IMR-90 (cell line): ENCODE measurements at regions not wholly inside any gene's neighbourhood (a gene's known extent, or its start where the extent isn't known, plus 50 kb on each side); places are given as distances from the start of the nearest gene placed in this dataset.

ENCODE experiments used
- ATAC-seq: fragments of 200-7000 bp; cut with Tn5 transposase; 2 replicates; pipeline ENCODE4 v1.9.1; 2020; ENCODE audit warnings: low read depth, mild to moderate bottlenecking, moderate library complexity
- BruUV-seq: library from RNA; stranded (reverse); fragments of 400-500 nt; replicated peaks from 2 replicates; lab custom pipeline; 2021; lab: Mats Ljungman, UMichigan
- CTCF ChIA-PET: fragments of 300-600 bp; formaldehyde crosslinking; extraction: SDS; loops from one replicate; lab custom pipeline; 2021; ENCODE audit warnings: antibody characterized with exemption; lab: Yijun Ruan, JAX
- POLR2A ChIA-PET: fragments of 300-600 bp; sonication (Branson Sonifier 250); formaldehyde crosslinking; loops from one replicate; lab custom pipeline; 2022; ENCODE audit warnings: antibody characterized with exemption; ENCODE audit not compliant: unreplicated experiment; lab: Charles Lee
- DNase-seq: peaks from one replicate; pipeline ENCODE4 v3.0.0; 2013
- H2AFZ ChIP-seq: replicated peaks from 2 replicates; pipeline ENCODE3; 2013; ENCODE audit warnings: low read length, mild to moderate bottlenecking; ENCODE audit not compliant: poor library complexity
- H2AK5ac ChIP-seq: 2 replicates; pipeline ENCODE4 v1.6.1; 2013; ENCODE audit warnings: low read depth, low read length, inconsistent platforms
- H2AK9ac ChIP-seq: replicated peaks from 2 replicates; pipeline ENCODE3; 2013; ENCODE audit warnings: mild to moderate bottlenecking, low read depth, low read length, moderate library complexity; ENCODE audit not compliant: poor library complexity
- H2BK120ac ChIP-seq: 2 replicates; pipeline ENCODE4 v1.6.1; 2013; ENCODE audit warnings: low read depth, low read length, inconsistent platforms
- H2BK15ac ChIP-seq: 3 replicates; pipeline ENCODE4 v1.6.1; 2013; ENCODE audit warnings: low read depth, low read length, inconsistent platforms
- H2BK20ac ChIP-seq: 2 replicates; pipeline ENCODE4 v1.6.1; 2013; ENCODE audit warnings: low read depth, mild to moderate bottlenecking, inconsistent platforms, low read length, moderate library complexity
- H2BK5ac ChIP-seq: 2 replicates; pipeline ENCODE4 v1.6.1; 2013; ENCODE audit warnings: mild to moderate bottlenecking, low read depth, low read length, inconsistent platforms; ENCODE audit not compliant: poor library complexity, severe bottlenecking
- H3K14ac ChIP-seq: replicated peaks from 2 replicates; pipeline ENCODE4 v1.6.1; 2013; ENCODE audit warnings: low read depth, low read length, inconsistent platforms
- H3K18ac ChIP-seq: 2 replicates; pipeline ENCODE4 v1.6.1; 2013; ENCODE audit warnings: low read depth, low read length, control low read depth
- H3K23ac ChIP-seq: 2 replicates; pipeline ENCODE4 v1.6.1; 2013; ENCODE audit warnings: low read depth, low read length, inconsistent platforms
- H3K27ac ChIP-seq: 2 replicates; pipeline ENCODE4 v1.5.1; 2013; ENCODE audit warnings: mild to moderate bottlenecking, control low read depth, low read length; ENCODE audit not compliant: insufficient read depth
- H3K27me3 ChIP-seq: 2 replicates; pipeline ENCODE4 v1.6.1; 2013; ENCODE audit warnings: low read length; ENCODE audit not compliant: control insufficient read depth, insufficient read depth
- H3K36me3 ChIP-seq: 2 replicates; pipeline ENCODE4 v1.6.1; 2013; ENCODE audit warnings: low read length, mixed read lengths; ENCODE audit not compliant: control insufficient read depth, insufficient read depth
- H3K4ac ChIP-seq: 2 replicates; pipeline ENCODE4 v1.6.1; 2013; ENCODE audit warnings: low read depth, low read length, inconsistent platforms
- H3K4me1 ChIP-seq: 2 replicates; pipeline ENCODE4 v1.6.1; 2013; ENCODE audit warnings: low read length, mixed read lengths; ENCODE audit not compliant: control insufficient read depth, insufficient read depth
- H3K4me2 ChIP-seq: 2 replicates; pipeline ENCODE4 v1.6.1; 2013; ENCODE audit warnings: low read depth, mild to moderate bottlenecking, control low read depth, low read length, moderate library complexity
- H3K4me3 ChIP-seq: 2 replicates; pipeline ENCODE4 v1.5.1; 2013; ENCODE audit warnings: low read depth, mild to moderate bottlenecking, control low read depth, low read length, moderate library complexity; ENCODE audit not compliant: insufficient read depth
- H3K56ac ChIP-seq: 2 replicates; pipeline ENCODE4 v1.6.1; 2013; ENCODE audit warnings: low read length, inconsistent platforms; ENCODE audit not compliant: insufficient read depth; ENCODE audit errors: extremely low read depth
- H3K79me1 ChIP-seq, 2 experiments: 2 replicates each; pipeline ENCODE4 v1.6.1; 2013; ENCODE audit warnings: low read length in 2 of 2, inconsistent platforms in 1 of 2, low read depth in 1 of 2
- H3K9ac ChIP-seq: 2 replicates; pipeline ENCODE4 v1.6.1; 2013; ENCODE audit warnings: low read depth, low read length, control low read depth
- H3K9me1 ChIP-seq: 2 replicates; pipeline ENCODE4 v1.6.1; 2013; ENCODE audit warnings: low read length, inconsistent platforms; ENCODE audit not compliant: insufficient read depth
- H3K9me3 ChIP-seq: 2 replicates; pipeline ENCODE4 v1.6.1; 2013; ENCODE audit warnings: low read length; ENCODE audit not compliant: control insufficient read depth, insufficient read depth
- H4K20me1 ChIP-seq: 2 replicates; pipeline ENCODE4 v1.6.1; 2013; ENCODE audit warnings: low read length, inconsistent platforms; ENCODE audit not compliant: insufficient read depth
- H4K5ac ChIP-seq: 2 replicates; pipeline ENCODE4 v1.6.1; 2013; ENCODE audit warnings: mild to moderate bottlenecking, low read depth, low read length, control low read depth
- H4K8ac ChIP-seq, 2 experiments: 2 replicates each; pipeline ENCODE4 v1.6.1; 2013; ENCODE audit warnings: low read depth in 2 of 2, low read length in 2 of 2, control low read depth in 1 of 2, inconsistent platforms in 1 of 2
- H4K91ac ChIP-seq: 2 replicates; pipeline ENCODE4 v1.6.1; 2013; ENCODE audit warnings: low read depth, low read length, inconsistent platforms; ENCODE audit not compliant: insufficient read depth
- BHLHE40 ChIP-seq: fragments of 150-350 bp; IDR thresholded peaks from 2 replicates; pipeline ENCODE4 v1.6.1; 2016; ENCODE audit warnings: mild to moderate bottlenecking, low read depth, low read length
- POLR2A ChIP-seq: IDR thresholded peaks from 2 replicates; pipeline ENCODE4 v1.6.1; 2012; ENCODE audit warnings: mild to moderate bottlenecking, low read depth, low read length
- RAD21 ChIP-seq: IDR thresholded peaks from 2 replicates; pipeline ENCODE4 v1.6.1; 2012; ENCODE audit warnings: low read length, improper control_type of control experiment
- RCOR1 ChIP-seq: IDR thresholded peaks from 2 replicates; pipeline ENCODE4 v1.6.1; 2012; ENCODE audit warnings: mild to moderate bottlenecking, low read length, improper control_type of control experiment; ENCODE audit not compliant: insufficient replicate concordance
- SMC3 ChIP-seq: fragments of 150-350 bp; IDR thresholded peaks from 2 replicates; pipeline ENCODE4 v1.6.1; 2016; ENCODE audit warnings: low read depth, mild to moderate bottlenecking, antibody characterized with exemption, low read length, moderate library complexity
- WGBS, 2 experiments: methylation state at CpG; one replicate each; pipeline versions ENCODE4 v1.1.5 to v1.1.7; 2013; ENCODE audit warnings: missing lambda C conversion rate in 2 of 2; ENCODE audit not compliant: insufficient read length in 1 of 2; ENCODE audit errors: extremely low coverage in 2 of 2; 5-methylcytosine and 5-hydroxymethylcytosine counted together
- dilution Hi-C: fragments of 300-500 bp; cut with HindIII; formaldehyde crosslinking; loops from one replicate; pipeline ENCODE4 v1.14.3; 2018; ENCODE audit warnings: low sequenced_read_pairs; ENCODE audit not compliant: unreplicated experiment
- in situ Hi-C: fragments of 300-500 bp; cut with MboI; formaldehyde crosslinking; loops from 3 replicates; pipeline ENCODE4 v1.14.3; 2019; ENCODE audit warnings: low sequenced_read_pairs, inconsistent platforms, mixed read lengths
- intact Hi-C: fragments of 100-400 bp; cut with micrococcal nuclease; formaldehyde crosslinking; loops from 2 replicates; pipeline ENCODE4 v1.10.0; 2022
- TF ChIP-seq, protein P1 (sequence below): conservative IDR thresholded peaks from 2 replicates; pipeline ENCODE4 v1.5.1; 2012; ENCODE audit warnings: mild to moderate bottlenecking, low read depth, low read length, improper control_type of control experiment

DNA sequence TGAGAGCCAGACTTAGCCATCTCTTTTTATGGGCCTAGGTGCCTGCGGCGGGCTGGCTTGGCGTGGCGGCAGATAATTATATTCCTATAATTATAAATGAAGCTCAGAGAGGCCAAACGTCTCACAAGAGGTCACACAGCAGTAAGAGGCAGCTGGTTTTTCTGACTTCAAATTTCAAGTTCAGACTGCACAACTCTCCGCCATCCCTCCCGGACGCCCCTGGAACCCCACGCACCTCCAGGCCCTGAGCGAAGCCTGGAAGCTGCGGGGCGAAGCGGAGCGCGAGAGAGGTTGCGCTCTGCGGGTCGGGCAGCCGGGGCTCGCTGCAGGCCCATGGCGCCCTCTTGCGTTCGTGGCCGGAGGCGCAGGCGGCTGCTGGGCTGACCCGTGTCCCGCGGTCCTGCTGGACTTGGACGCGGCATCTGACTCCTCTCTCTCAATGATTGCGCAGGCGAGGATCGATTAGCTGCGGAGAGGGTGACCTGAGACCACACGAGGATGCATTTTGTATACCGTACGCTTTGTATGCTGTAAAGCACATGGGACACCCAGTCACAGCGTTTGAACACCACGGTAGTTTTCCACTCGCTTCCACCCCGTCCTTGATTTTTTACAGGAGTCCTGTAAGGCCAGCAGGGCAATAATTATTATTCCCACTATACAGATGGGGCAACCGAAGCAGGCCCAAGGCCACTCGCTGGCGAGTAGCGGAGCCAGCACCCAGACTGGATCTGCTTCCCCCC is 272.7 kb downstream of the FOXD2 start:
- H3K23ac ChIP-seq = no peak overlapping the region
- H4K8ac ChIP-seq = no peak overlapping the region
- H2AK5ac ChIP-seq = no peak overlapping the region
- no peaks in the 10 kb centered on the region for H3K36me3 ChIP-seq
- H4K91ac ChIP-seq = no peak overlapping the region
- no peak overlapping the region for H3K27ac ChIP-seq
- no peak overlapping the region for H3K9ac ChIP-seq
- no peak overlapping the region for H3K4me3 ChIP-seq
- peak overlapping the region; percentile 84 for H2AFZ ChIP-seq
- peaks cover 61% of the 10 kb centered on the region for H3K27me3 ChIP-seq
- in situ Hi-C loops = loop anchor here (10.0 kb wide), 1 partner anchor 526 kb away; no protein-coding TSS in a partner anchor
- H2BK5ac ChIP-seq = no peak overlapping the region
- no peak overlapping the region for H3K56ac ChIP-seq
- H3K18ac ChIP-seq = no peak overlapping the region
- H2BK20ac ChIP-seq = no peak overlapping the region
- no peaks in the 10 kb centered on the region for H3K9me1 ChIP-seq
- TF ChIP-seq, protein P1, sequence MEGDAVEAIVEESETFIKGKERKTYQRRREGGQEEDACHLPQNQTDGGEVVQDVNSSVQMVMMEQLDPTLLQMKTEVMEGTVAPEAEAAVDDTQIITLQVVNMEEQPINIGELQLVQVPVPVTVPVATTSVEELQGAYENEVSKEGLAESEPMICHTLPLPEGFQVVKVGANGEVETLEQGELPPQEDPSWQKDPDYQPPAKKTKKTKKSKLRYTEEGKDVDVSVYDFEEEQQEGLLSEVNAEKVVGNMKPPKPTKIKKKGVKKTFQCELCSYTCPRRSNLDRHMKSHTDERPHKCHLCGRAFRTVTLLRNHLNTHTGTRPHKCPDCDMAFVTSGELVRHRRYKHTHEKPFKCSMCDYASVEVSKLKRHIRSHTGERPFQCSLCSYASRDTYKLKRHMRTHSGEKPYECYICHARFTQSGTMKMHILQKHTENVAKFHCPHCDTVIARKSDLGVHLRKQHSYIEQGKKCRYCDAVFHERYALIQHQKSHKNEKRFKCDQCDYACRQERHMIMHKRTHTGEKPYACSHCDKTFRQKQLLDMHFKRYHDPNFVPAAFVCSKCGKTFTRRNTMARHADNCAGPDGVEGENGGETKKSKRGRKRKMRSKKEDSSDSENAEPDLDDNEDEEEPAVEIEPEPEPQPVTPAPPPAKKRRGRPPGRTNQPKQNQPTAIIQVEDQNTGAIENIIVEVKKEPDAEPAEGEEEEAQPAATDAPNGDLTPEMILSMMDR = peak; percentile 95
- TF ChIP-seq RAD21 (peak; percentile 95), SMC3 (peak; percentile 90), RCOR1 (peak; percentile 35), BHLHE40 (no peak), POLR2A (0 out of 2 replicates have a peak, but pooled peaks have one; percentile 32)
- H3K9me3 ChIP-seq = no peaks in the 10 kb centered on the region
- no peak overlapping the region for H3K4ac ChIP-seq
- H3K14ac ChIP-seq = no peak overlapping the region
- ATAC-seq (peak; percentile 93), DNase-seq (peak; percentile 37)
- WGBS, 2 experiments = 1% methylated on average over 25 of the region's 46 CpGs; no CpG with 5 or more reads in 1 of the 2 experiments
- no TSS peak for BruUV-seq
- POLR2A ChIA-PET = no interaction called here
- CTCF ChIA-PET = interaction anchor here (0.8 to 3.0 kb wide), 14 partner anchors 11 to 531 kb away, joined by 3 to 15 read pairs (median 5); partner anchors contain the start of gene FOXD2
- H4K5ac ChIP-seq = no peak overlapping the region
- H3K79me1 ChIP-seq = no peaks in the 10 kb centered on the region
- H2BK120ac ChIP-seq = no peak overlapping the region
- intact Hi-C loops = loop anchor here (1.0 to 5.0 kb wide), 5 partner anchors 274 to 531 kb away; partner anchors contain the start of gene PDZK1IP1
- H3K4me1 ChIP-seq = no peaks in the 10 kb centered on the region; the same call in 1 of the 2 replicates
- H2BK15ac ChIP-seq = no peak overlapping the region
- no peaks in the 10 kb centered on the region for H4K20me1 ChIP-seq
- dilution Hi-C loops = no loop called here
- no peak overlapping the region for H2AK9ac ChIP-seq
- no peak overlapping the region; the same call in 1 of the 2 replicates for H3K4me2 ChIP-seq
